ENCODE measurements at regions not wholly inside any gene's neighbourhood (a gene's known extent, or its start where the extent isn't known, plus 50 kb on each side); places are given as distances from the start of the nearest gene placed in this dataset.

GRCh38 chr3:8301977-8302735 lies 199.5 kb upstream of the LMCD1 start:
- Mint-ChIP-seq H3K4me3 (no peak overlapping the region), H3K27me3 (ENCODE audit: low read depth) (peaks cover 28% of the 10 kb centered on the region), H3K27ac (no peak overlapping the region), H3K4me1 (no peaks in the 10 kb centered on the region), H3K9me3 (no peaks in the 10 kb centered on the region), H3K36me3 (no peaks in the 10 kb centered on the region)
- DNase-seq (ENCODE audit: low spot score in 2 of 2, unreplicated experiment in 2 of 2) = no peak
- TF ChIP-seq CTCF (IDR thresholded peaks at IDR 0.05; ENCODE audit: unreplicated experiment) = peak; percentile 78

GRCh38 chr3:8303466-8303865 lies 198.2 kb upstream of the LMCD1 start:
- H3K4me3 Mint-ChIP-seq = no peak overlapping the region
- DNase-seq (ENCODE audit: low spot score in 2 of 2, unreplicated experiment in 2 of 2) = no peak
- peaks cover 23% of the 10 kb centered on the region for H3K27me3 Mint-ChIP-seq (ENCODE audit: low read depth)
- H3K36me3 Mint-ChIP-seq = no peaks in the 10 kb centered on the region
- no peak overlapping the region for H3K27ac Mint-ChIP-seq
- peaks cover 4% of the 10 kb centered on the region for H3K9me3 Mint-ChIP-seq
- no peak for TF ChIP-seq CTCF (IDR thresholded peaks at IDR 0.05; ENCODE audit: unreplicated experiment)
- H3K4me1 Mint-ChIP-seq = no peaks in the 10 kb centered on the region

GRCh38 chr3:8305371-8305770 lies 196.3 kb upstream of the LMCD1 start:
- no peaks in the 10 kb centered on the region for H3K36me3 Mint-ChIP-seq
- H3K27ac Mint-ChIP-seq = no peak overlapping the region
- no peak for DNase-seq (ENCODE audit: low spot score in 2 of 2, unreplicated experiment in 2 of 2)
- H3K4me3 Mint-ChIP-seq = no peak overlapping the region
- H3K9me3 Mint-ChIP-seq = peaks cover 10% of the 10 kb centered on the region
- H3K4me1 Mint-ChIP-seq = no peaks in the 10 kb centered on the region
- no peak for TF ChIP-seq CTCF (IDR thresholded peaks at IDR 0.05; ENCODE audit: unreplicated experiment)
- peaks cover 16% of the 10 kb centered on the region for H3K27me3 Mint-ChIP-seq (ENCODE audit: low read depth)

- no peak overlapping the region for H3K4me3 Mint-ChIP-seq
- no peak overlapping the region for H3K27ac Mint-ChIP-seq
- H3K9me3 Mint-ChIP-seq = peaks cover 10% of the 10 kb centered on the region
- H3K36me3 Mint-ChIP-seq = no peaks in the 10 kb centered on the region
- TF ChIP-seq CTCF (IDR thresholded peaks at IDR 0.05; ENCODE audit: unreplicated experiment) = no peak
- no peaks in the 10 kb centered on the region for H3K4me1 Mint-ChIP-seq
- peaks cover 15% of the 10 kb centered on the region for H3K27me3 Mint-ChIP-seq (ENCODE audit: low read depth)
- DNase-seq (ENCODE audit: low spot score in 2 of 2, unreplicated experiment in 2 of 2) = no peak
Measured at GRCh38 chr3:8307545-8308110, 194.0 kb upstream of the LMCD1 start.

- Mint-ChIP-seq H3K36me3 (no peaks in the 10 kb centered on the region), H3K27me3 (ENCODE audit: low read depth) (peaks cover 1% of the 10 kb centered on the region), H3K4me1 (no peaks in the 10 kb centered on the region), H3K9me3 (peaks cover 10% of the 10 kb centered on the region), H3K4me3 (no peak overlapping the region), H3K27ac (no peak overlapping the region)
- no peak for TF ChIP-seq CTCF (IDR thresholded peaks at IDR 0.05; ENCODE audit: unreplicated experiment)
- no peak for DNase-seq (ENCODE audit: low spot score in 2 of 2, unreplicated experiment in 2 of 2)
Measured at GRCh38 chr3:8311321-8311720, 190.3 kb upstream of the LMCD1 start.

Measured in mesothelial cell of epicardium (in vitro differentiated cells).